ENCODE measurements at regions not wholly inside any gene's neighbourhood (a gene's known extent, or its start where the extent isn't known, plus 50 kb on each side); places are given as distances from the start of the nearest gene placed in this dataset.

DNA sequence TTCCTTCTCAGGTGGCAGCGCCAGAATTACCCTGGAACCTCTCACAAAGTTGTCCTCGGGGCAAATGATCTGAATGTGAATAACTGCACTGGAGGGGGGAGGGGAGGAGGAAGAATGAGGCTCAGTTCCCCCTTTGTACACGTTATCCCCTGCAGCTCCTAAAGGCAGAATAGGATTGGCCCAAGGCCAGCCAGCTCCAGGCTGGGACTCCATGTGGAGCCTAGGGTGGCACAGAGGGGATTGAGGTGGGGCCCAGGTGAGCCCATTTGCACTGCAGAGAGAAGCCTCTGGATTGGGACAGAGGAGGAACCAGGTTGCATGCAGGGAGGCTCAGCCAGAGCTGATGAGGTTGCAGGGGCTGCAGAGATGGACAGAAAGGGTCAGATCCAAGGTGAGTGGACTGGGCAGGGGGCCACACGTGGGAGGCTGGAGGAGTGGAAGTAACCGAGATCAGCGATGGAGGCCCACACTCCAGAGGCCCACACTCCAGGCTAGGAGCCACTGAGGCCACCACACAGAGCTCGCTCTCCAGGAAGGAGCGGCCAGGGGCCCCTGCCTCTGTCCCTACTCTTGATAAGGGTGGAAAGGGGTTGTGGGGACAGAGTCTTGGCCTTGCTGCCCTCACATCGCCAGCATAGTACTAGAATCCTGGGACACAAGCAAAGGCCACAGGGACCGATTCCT lies 78.6 kb downstream of the RBFOX3 start:
- ChIA-PET CTCF (ENCODE audit: low intra/inter-chr PET ratio, low total read pairs) (no interaction called here), POLR2A (no interaction called here)
- no peak overlapping the region for H3K27ac ChIP-seq (ENCODE audit: extremely low read length, insufficient read depth, low read length)
- H2AFZ ChIP-seq (ENCODE audit: low read length): no peak overlapping the region
- FAIRE-seq (no peak), DNase-seq (ENCODE audit: low spot score) (no peak), ATAC-seq (no peak)
- H3K4me3 ChIP-seq (replicated peaks in 1 of 3; ENCODE audit: insufficient read depth in 1 of 3, low read depth in 2 of 3, low read length in 3 of 3): no peak overlapping the region
- in situ Hi-C loops (cut with HindIII; ENCODE audit: extremely low pct_ligation_motif_present, low pct_unique_long_range_greater_than_20kb): no loop called here
- WGBS (ENCODE audit: low lambda C conversion rate): 9% methylated on average over 10 of the region's 10 CpGs
- TF ChIP-seq SMAD1 (CRISPR knock-in tag; IDR thresholded peaks at IDR 0.05; ENCODE audit: borderline replicate concordance, low read depth) (no peak), ZNF44 (CRISPR knock-in tag; IDR thresholded peaks at IDR 0.05) (no peak), ADNP (CRISPR knock-in tag; IDR thresholded peaks at IDR 0.05) (no peak), ZNF616 (CRISPR knock-in tag; IDR thresholded peaks at IDR 0.05; ENCODE audit: low read depth) (no peak), MAF1 (CRISPR knock-in tag; IDR thresholded peaks at IDR 0.05; ENCODE audit: borderline replicate concordance) (no peak), LCORL (IDR thresholded peaks at IDR 0.05) (no peak), LCORL (CRISPR knock-in tag; IDR thresholded peaks at IDR 0.05) (no peak), ZNF136 (CRISPR knock-in tag; IDR thresholded peaks at IDR 0.05; ENCODE audit: low read depth) (no peak), SALL1 (CRISPR knock-in tag; IDR thresholded peaks at IDR 0.05) (no peak), ZFP36 (IDR thresholded peaks at IDR 0.05; ENCODE audit: borderline replicate concordance, low read depth, low read length, partially characterized antibody) (no peak), THAP11 (CRISPR knock-in tag; IDR thresholded peaks at IDR 0.05) (no peak)
- TF ChIP-seq, protein P1, sequence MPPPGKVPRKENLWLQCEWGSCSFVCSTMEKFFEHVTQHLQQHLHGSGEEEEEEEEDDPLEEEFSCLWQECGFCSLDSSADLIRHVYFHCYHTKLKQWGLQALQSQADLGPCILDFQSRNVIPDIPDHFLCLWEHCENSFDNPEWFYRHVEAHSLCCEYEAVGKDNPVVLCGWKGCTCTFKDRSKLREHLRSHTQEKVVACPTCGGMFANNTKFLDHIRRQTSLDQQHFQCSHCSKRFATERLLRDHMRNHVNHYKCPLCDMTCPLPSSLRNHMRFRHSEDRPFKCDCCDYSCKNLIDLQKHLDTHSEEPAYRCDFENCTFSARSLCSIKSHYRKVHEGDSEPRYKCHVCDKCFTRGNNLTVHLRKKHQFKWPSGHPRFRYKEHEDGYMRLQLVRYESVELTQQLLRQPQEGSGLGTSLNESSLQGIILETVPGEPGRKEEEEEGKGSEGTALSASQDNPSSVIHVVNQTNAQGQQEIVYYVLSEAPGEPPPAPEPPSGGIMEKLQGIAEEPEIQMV (CRISPR knock-in tag; IDR thresholded peaks at IDR 0.05; ENCODE audit: low read depth): no peak
- TF ChIP-seq, protein P2, sequence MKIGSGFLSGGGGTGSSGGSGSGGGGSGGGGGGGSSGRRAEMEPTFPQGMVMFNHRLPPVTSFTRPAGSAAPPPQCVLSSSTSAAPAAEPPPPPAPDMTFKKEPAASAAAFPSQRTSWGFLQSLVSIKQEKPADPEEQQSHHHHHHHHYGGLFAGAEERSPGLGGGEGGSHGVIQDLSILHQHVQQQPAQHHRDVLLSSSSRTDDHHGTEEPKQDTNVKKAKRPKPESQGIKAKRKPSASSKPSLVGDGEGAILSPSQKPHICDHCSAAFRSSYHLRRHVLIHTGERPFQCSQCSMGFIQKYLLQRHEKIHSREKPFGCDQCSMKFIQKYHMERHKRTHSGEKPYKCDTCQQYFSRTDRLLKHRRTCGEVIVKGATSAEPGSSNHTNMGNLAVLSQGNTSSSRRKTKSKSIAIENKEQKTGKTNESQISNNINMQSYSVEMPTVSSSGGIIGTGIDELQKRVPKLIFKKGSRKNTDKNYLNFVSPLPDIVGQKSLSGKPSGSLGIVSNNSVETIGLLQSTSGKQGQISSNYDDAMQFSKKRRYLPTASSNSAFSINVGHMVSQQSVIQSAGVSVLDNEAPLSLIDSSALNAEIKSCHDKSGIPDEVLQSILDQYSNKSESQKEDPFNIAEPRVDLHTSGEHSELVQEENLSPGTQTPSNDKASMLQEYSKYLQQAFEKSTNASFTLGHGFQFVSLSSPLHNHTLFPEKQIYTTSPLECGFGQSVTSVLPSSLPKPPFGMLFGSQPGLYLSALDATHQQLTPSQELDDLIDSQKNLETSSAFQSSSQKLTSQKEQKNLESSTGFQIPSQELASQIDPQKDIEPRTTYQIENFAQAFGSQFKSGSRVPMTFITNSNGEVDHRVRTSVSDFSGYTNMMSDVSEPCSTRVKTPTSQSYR (CRISPR knock-in tag; IDR thresholded peaks at IDR 0.05; ENCODE audit: borderline replicate concordance): no peak
- TF ChIP-seq, protein P3, sequence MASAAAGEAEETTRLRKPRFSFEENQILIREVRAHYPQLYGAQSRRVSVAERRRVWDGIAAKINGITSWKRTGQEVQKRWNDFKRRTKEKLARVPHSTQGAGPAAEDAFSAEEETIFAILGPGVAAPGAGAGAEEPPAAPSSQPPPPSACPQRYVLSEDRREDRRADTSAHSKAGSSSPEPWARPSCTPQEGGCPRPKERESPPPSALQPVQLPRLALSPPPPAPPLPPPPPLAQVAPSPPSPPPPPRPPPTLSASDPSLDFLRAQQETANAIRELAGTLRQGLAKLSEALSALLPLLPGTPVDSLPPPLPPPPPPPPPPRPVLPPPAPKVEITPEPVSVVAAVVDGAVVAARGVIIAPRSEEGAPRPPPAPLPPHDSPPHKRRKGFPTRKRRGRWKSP (CRISPR knock-in tag; IDR thresholded peaks at IDR 0.05): no peak
- H3K9ac ChIP-seq (ENCODE audit: insufficient read depth, low read depth, low read length): no peak overlapping the region
- no peaks in the 10 kb centered on the region for H3K9me3 ChIP-seq (ENCODE audit: low read length)
- H3K27me3 ChIP-seq (ENCODE audit: control insufficient read depth in 1 of 2, insufficient read depth in 2 of 2, low read length in 2 of 2): peaks cover 28 to 94% of the 10 kb centered on the region in 2 experiments
- intact Hi-C loops (cut with micrococcal nuclease; ENCODE audit: unreplicated experiment): no loop called here
- no peaks in the 10 kb centered on the region for H3K4me1 ChIP-seq (ENCODE audit: insufficient read depth, low read length)
- H3K79me2 ChIP-seq (ENCODE audit: insufficient read depth, low read length): no peaks in the 10 kb centered on the region
- no TSS peak for BruUV-seq (replicated peaks)
- no peak overlapping the region for H3K4me2 ChIP-seq (ENCODE audit: low read depth, low read length)
- H3K36me3 ChIP-seq (replicated peaks in 1 of 2; ENCODE audit: control insufficient read depth in 1 of 2, insufficient read depth in 2 of 2, low read length in 2 of 2): no peaks in the 10 kb centered on the region
- no peaks in the 10 kb centered on the region; the same call in 1 of the 2 replicates for H4K20me1 ChIP-seq (ENCODE audit: insufficient read depth, low read length)

Data from HepG2 (cell line).